Nephron progenitor cell (in vitro differentiated cells): ENCODE measurements at regions not wholly inside any gene's neighbourhood (a gene's known extent, or its start where the extent isn't known, plus 50 kb on each side); places are given as distances from the start of the nearest gene placed in this dataset.

Experiments used
- DNase-seq: peaks from one replicate; pipeline ENCODE4 v3.0.0; 2021
- H3K27ac Mint-ChIP-seq: 2 replicates; pipeline ENCODE4 v1.8.0; 2021; ENCODE audit warnings: mild to moderate bottlenecking, moderate library complexity, mixed read lengths
- H3K27me3 Mint-ChIP-seq: 2 replicates; pipeline ENCODE4 v1.8.0; 2021; ENCODE audit warnings: mild to moderate bottlenecking, low read depth, mixed read lengths; ENCODE audit not compliant: poor library complexity
- H3K36me3 Mint-ChIP-seq: 2 replicates; pipeline ENCODE4 v1.8.0; 2021; ENCODE audit warnings: low read depth, mixed read lengths
- H3K4me1 Mint-ChIP-seq: 2 replicates; pipeline ENCODE4 v1.8.0; 2021; ENCODE audit warnings: mixed read lengths
- H3K4me3 Mint-ChIP-seq: 2 replicates; pipeline ENCODE4 v1.8.0; 2021; ENCODE audit warnings: mild to moderate bottlenecking, moderate library complexity, mixed read lengths
- H3K9me3 Mint-ChIP-seq: 2 replicates; pipeline ENCODE4 v1.8.0; 2021; ENCODE audit warnings: mild to moderate bottlenecking, moderate library complexity, mixed read lengths
- CTCF ChIP-seq: fragments of 200-600 bp; sonication (generic); IDR thresholded peaks from 2 replicates; pipeline ENCODE4 v1.5.0; 2021; ENCODE audit warnings: antibody characterized with exemption

GRCh38 chr5:112669328-112669963, 68.2 kb upstream of the APC start:
- TF ChIP-seq CTCF, result no peak
- no peak overlapping the region for H3K27ac Mint-ChIP-seq

GRCh38 chr5:112671687-112672086, 66.0 kb upstream of the APC start:
- H3K4me1 Mint-ChIP-seq, result no peaks in the 10 kb centered on the region
- no peaks in the 10 kb centered on the region for H3K36me3 Mint-ChIP-seq
- no peak for TF ChIP-seq CTCF
- H3K27ac Mint-ChIP-seq, result no peak overlapping the region
- no peak for DNase-seq
- peaks cover 3% of the 10 kb centered on the region for H3K27me3 Mint-ChIP-seq
- no peak overlapping the region for H3K4me3 Mint-ChIP-seq
- H3K9me3 Mint-ChIP-seq, result peaks cover 5% of the 10 kb centered on the region

More at GRCh38 chr5:112669328-112669963, 68.2 kb upstream of the APC start:
- Mint-ChIP-seq H3K9me3 (no peaks in the 10 kb centered on the region), H3K4me3 (no peak overlapping the region), H3K4me1 (no peaks in the 10 kb centered on the region), H3K36me3 (no peaks in the 10 kb centered on the region), H3K27me3 (no peaks in the 10 kb centered on the region)
- DNase-seq, result no peak

- Mint-ChIP-seq H3K4me3 (no peak overlapping the region), H3K27me3 (no peaks in the 10 kb centered on the region), H3K9me3 (no peaks in the 10 kb centered on the region), H3K27ac (no peak overlapping the region), H3K4me1 (no peaks in the 10 kb centered on the region), H3K36me3 (no peaks in the 10 kb centered on the region)
- DNase-seq, result no peak
- no peak for TF ChIP-seq CTCF
Observed at GRCh38 chr5:112681481-112681908, 56.2 kb upstream of the APC start.

GRCh38 chr5:112682621-112683061, 55.0 kb upstream of the APC start:
- no peak overlapping the region for H3K27ac Mint-ChIP-seq
- no peaks in the 10 kb centered on the region for H3K9me3 Mint-ChIP-seq
- peaks cover 4% of the 10 kb centered on the region for H3K27me3 Mint-ChIP-seq
- DNase-seq, result no peak
- no peak overlapping the region for H3K4me3 Mint-ChIP-seq
- H3K36me3 Mint-ChIP-seq, result no peaks in the 10 kb centered on the region
- no peaks in the 10 kb centered on the region for H3K4me1 Mint-ChIP-seq
- TF ChIP-seq CTCF, result no peak

GRCh38 chr5:112684121-112684520, 53.6 kb upstream of the APC start:
- no peak for DNase-seq
- no peak overlapping the region for H3K27ac Mint-ChIP-seq
- no peaks in the 10 kb centered on the region for H3K36me3 Mint-ChIP-seq
- H3K9me3 Mint-ChIP-seq, result no peaks in the 10 kb centered on the region
- H3K27me3 Mint-ChIP-seq, result peaks cover 4% of the 10 kb centered on the region
- no peak overlapping the region for H3K4me3 Mint-ChIP-seq
- no peak for TF ChIP-seq CTCF
- peaks cover 7% of the 10 kb centered on the region for H3K4me1 Mint-ChIP-seq

GRCh38 chr5:112684737-112685136, 52.9 kb upstream of the APC start:
- no peaks in the 10 kb centered on the region for H3K36me3 Mint-ChIP-seq
- H3K9me3 Mint-ChIP-seq, result no peaks in the 10 kb centered on the region
- H3K27me3 Mint-ChIP-seq, result peaks cover 4% of the 10 kb centered on the region
- H3K4me3 Mint-ChIP-seq, result no peak overlapping the region
- H3K27ac Mint-ChIP-seq, result no peak overlapping the region
- peaks cover 13% of the 10 kb centered on the region for H3K4me1 Mint-ChIP-seq
- no peak for TF ChIP-seq CTCF
- no peak for DNase-seq
